Upper lobe of left lung (tissue), 6 donors: ENCODE measurements at regions not wholly inside any gene's neighbourhood (a gene's known extent, or its start where the extent isn't known, plus 50 kb on each side); places are given as distances from the start of the nearest gene placed in this dataset.

Source experiments
- ATAC-seq, 2 donors: fragments of 200-7000 bp; cut with Tn5 transposase; one replicate each; pipeline ENCODE4 v1.9.1; 2022; ENCODE audit warnings: mild to moderate bottlenecking in 2 of 2, moderate library complexity in 2 of 2; ENCODE audit not compliant: low FRiP score in 2 of 2
- DNase-seq, 2 donors: peaks; one replicate each; pipeline ENCODE4 v3.0.0-alpha.2; 2019 to 2020
- H3K27ac ChIP-seq, 4 donors: fragments of 200-600 bp; sonication (generic); one replicate each; pipeline ENCODE4 v1.5.1; 2016 to 2019
- H3K27me3 ChIP-seq, 4 donors: fragments of 200-600 bp; sonication (generic); one replicate each; pipeline ENCODE4 v1.5.1; 2017 to 2019
- H3K36me3 ChIP-seq, 4 donors: fragments of 200-600 bp; sonication (generic); one replicate each; pipeline ENCODE4 v1.5.1; 2016 to 2019
- H3K4me1 ChIP-seq, 4 donors: fragments of 200-600 bp; sonication (generic); one replicate each; pipeline ENCODE4 v1.5.1; 2018 to 2019
- H3K4me3 ChIP-seq, 4 donors: fragments of 200-600 bp; sonication (generic); one replicate each; pipeline ENCODE4 v1.5.1; 2017 to 2019; ENCODE audit warnings: mild to moderate bottlenecking in 2 of 4, moderate library complexity in 1 of 4
- H3K9me3 ChIP-seq, 4 donors: fragments of 200-600 bp; sonication (generic); one replicate each; pipeline ENCODE4 v1.5.1; 2018 to 2019
- CTCF ChIP-seq, 6 experiments: fragments of 450-650 bp in 4 of 6; fragments of 200-600 bp in 2 of 6; sonication (generic) in 2 of 6; IDR thresholded peaks; one replicate each; pipeline ENCODE4 v1.5.1; 2016 to 2019; ENCODE audit warnings: antibody characterized with exemption in 6 of 6
- EP300 ChIP-seq, 4 donors: sonication (generic); formaldehyde crosslinking; IDR thresholded peaks; one replicate each; pipeline ENCODE4 v1.5.1; 2017; ENCODE audit warnings: antibody characterized with exemption in 4 of 4, control low read depth in 2 of 4
- POLR2A ChIP-seq, 4 donors: fragments of 450-650 bp; IDR thresholded peaks; one replicate each; pipeline ENCODE4 v1.5.1; 2016 to 2017; ENCODE audit warnings: antibody characterized with exemption in 4 of 4, mild to moderate bottlenecking in 2 of 4
- POLR2AphosphoS5 ChIP-seq, 2 donors: sonication (generic); formaldehyde crosslinking; IDR thresholded peaks; one replicate each; pipeline ENCODE4 v1.5.1; 2017; ENCODE audit warnings: antibody characterized with exemption in 2 of 2
- WGBS, 2 donors: methylation state at CpG; one replicate each; pipeline ENCODE4 v1.1.5; 2017 to 2018; 5-methylcytosine and 5-hydroxymethylcytosine counted together
- donor health status: DM: no; HTN: no; CAD: no; lungs with moderate emphysema.
- donor health status: DM: no; HTN: yes; CAD: no; lungs with severe emphysema.

- no peak for TF ChIP-seq EP300 (IDR thresholded peaks at IDR 0.05)
- no peak for TF ChIP-seq POLR2A (IDR thresholded peaks at IDR 0.05)
- no peak for TF ChIP-seq POLR2AphosphoS5 (IDR thresholded peaks at IDR 0.05)
- no peak for TF ChIP-seq CTCF (IDR thresholded peaks at IDR 0.05)
- 66 to 83% methylated on average over 9 of the region's 9 CpGs for WGBS, 2 donors
- H3K4me1 ChIP-seq, result no peaks in the 10 kb centered on the region
- no peaks in the 10 kb centered on the region for H3K36me3 ChIP-seq
- H3K27ac ChIP-seq, result no peak overlapping the region
- no peaks in the 10 kb centered on the region for H3K27me3 ChIP-seq
- DNase-seq (no peak), ATAC-seq (no peak)
- no peak overlapping the region for H3K4me3 ChIP-seq
- no peaks in the 10 kb centered on the region for H3K9me3 ChIP-seq
Measured at GRCh38 chr1:114289306-114289705, 135.6 kb upstream of the SYT6 start.

- WGBS, 2 donors, result 82 to 92% methylated on average over 3 of the region's 3 CpGs
- no peak overlapping the region for H3K4me3 ChIP-seq
- TF ChIP-seq CTCF (IDR thresholded peaks at IDR 0.05) (no peak), POLR2AphosphoS5 (IDR thresholded peaks at IDR 0.05) (no peak), POLR2A (IDR thresholded peaks at IDR 0.05) (no peak), EP300 (IDR thresholded peaks at IDR 0.05) (no peak)
- H3K9me3 ChIP-seq, result no peaks in the 10 kb centered on the region
- ATAC-seq, result no peak
- no peaks in the 10 kb centered on the region for H3K4me1 ChIP-seq
- no peak overlapping the region for H3K27ac ChIP-seq
- H3K36me3 ChIP-seq, result no peaks in the 10 kb centered on the region
- H3K27me3 ChIP-seq, result no peaks in the 10 kb centered on the region
- no peak for DNase-seq
Measured at GRCh38 chr1:114286960-114287359, 133.3 kb upstream of the SYT6 start.

- WGBS, 2 donors, result 80 to 90% methylated on average over 1 of the region's 1 CpG
- no peaks in the 10 kb centered on the region for H3K9me3 ChIP-seq
- no peak for TF ChIP-seq EP300 (IDR thresholded peaks at IDR 0.05)
- no peak for TF ChIP-seq POLR2A (IDR thresholded peaks at IDR 0.05)
- no peak for TF ChIP-seq POLR2AphosphoS5 (IDR thresholded peaks at IDR 0.05)
- TF ChIP-seq CTCF (IDR thresholded peaks at IDR 0.05), result no peak
- no peaks in the 10 kb centered on the region for H3K4me1 ChIP-seq
- no peak overlapping the region for H3K27ac ChIP-seq
- H3K27me3 ChIP-seq, result no peaks in the 10 kb centered on the region
- DNase-seq, result no peak
- no peaks in the 10 kb centered on the region for H3K36me3 ChIP-seq
- ATAC-seq, result no peak
- no peak overlapping the region for H3K4me3 ChIP-seq
Measured at GRCh38 chr1:114286179-114286578, 132.5 kb upstream of the SYT6 start.

GRCh38 chr1:114282751-114283403 is 129.2 kb upstream of the SYT6 start:
- ATAC-seq, result peak; percentile 91 to 96
- Histone ChIP-seq H3K4me3 (no peak overlapping the region), H3K27ac (no peak overlapping the region), H3K4me1 (no peaks in the 10 kb centered on the region), H3K36me3 (no peaks in the 10 kb centered on the region), H3K9me3 (no peaks in the 10 kb centered on the region), H3K27me3 (no peaks in the 10 kb centered on the region)
- TF ChIP-seq POLR2A (IDR thresholded peaks at IDR 0.05) (no peak), CTCF (IDR thresholded peaks at IDR 0.05) (peak; percentile 67 to 84 (median 76))
- peak in 1 of 2 donors; percentile 87 for DNase-seq
- 37 to 38% methylated on average over 7 of the region's 7 CpGs for WGBS, 2 donors

- no peaks in the 10 kb centered on the region for H3K9me3 ChIP-seq
- no peaks in the 10 kb centered on the region for H3K4me1 ChIP-seq
- WGBS, 2 donors, result 85 to 93% methylated on average over 1 to 3 of the region's 3 CpGs
- H3K27ac ChIP-seq, result no peak overlapping the region
- ATAC-seq, result no peak
- H3K4me3 ChIP-seq, result no peak overlapping the region
- H3K36me3 ChIP-seq, result no peaks in the 10 kb centered on the region
- H3K27me3 ChIP-seq, result no peaks in the 10 kb centered on the region
- no peak for DNase-seq
- TF ChIP-seq CTCF (IDR thresholded peaks at IDR 0.05) (no peak), POLR2A (IDR thresholded peaks at IDR 0.05) (no peak), EP300 (IDR thresholded peaks at IDR 0.05) (no peak), POLR2AphosphoS5 (IDR thresholded peaks at IDR 0.05) (no peak)
Measured at GRCh38 chr1:114278911-114279310, 125.2 kb upstream of the SYT6 start.
